Spleen (tissue), 7 donors: ENCODE measurements at regions not wholly inside any gene's neighbourhood (a gene's known extent, or its start where the extent isn't known, plus 50 kb on each side); places are given as distances from the start of the nearest gene placed in this dataset.

ENCODE experiments used
- CTCF ChIP-seq, 11 experiments: fragments of 200-600 bp in 7 of 11; fragments of 450-650 bp in 4 of 11; sonication (generic) in 4 of 11; IDR thresholded peaks in 8 of 11; conservative IDR thresholded peaks in 3 of 11; 1 replicate in 7 of 11; 2 replicates in 4 of 11; pipeline versions ENCODE4 v1.4.0 to v1.8.0; 2016 to 2021; ENCODE audit warnings: antibody characterized with exemption in 11 of 11, inconsistent platforms in 4 of 11, mild to moderate bottlenecking in 1 of 11
- POLR2A ChIP-seq, 3 donors: fragments of 450-650 bp; IDR thresholded peaks; one replicate each; pipeline ENCODE4 v1.5.1; 2017; ENCODE audit warnings: antibody characterized with exemption in 3 of 3, mild to moderate bottlenecking in 1 of 3
- POLR2AphosphoS5 ChIP-seq, 3 donors: sonication (generic); formaldehyde crosslinking; IDR thresholded peaks; one replicate each; pipeline ENCODE4 v1.5.1; 2017; ENCODE audit warnings: antibody characterized with exemption in 3 of 3
- donor health status: DM: no; HTN: no; CAD: no; lungs with moderate emphysema.
- donor health status: DM: no; HTN: no; CAD: no.
- donor health status: DM: no; HTN: no; CAD: no.

- no peak for TF ChIP-seq CTCF (IDR thresholded peaks at IDR 0.05 in 8 of 11, conservative IDR thresholded peaks at IDR 0.05 in 3 of 11)
- no peak for TF ChIP-seq POLR2A (IDR thresholded peaks at IDR 0.05)
- TF ChIP-seq POLR2AphosphoS5 (IDR thresholded peaks at IDR 0.05), result no peak
Measured at GRCh38 chr7:131844369-131844768, 287.9 kb upstream of the PODXL start.
